HL-60 (cell line): ENCODE measurements at regions not wholly inside any gene's neighbourhood (a gene's known extent, or its start where the extent isn't known, plus 50 kb on each side); places are given as distances from the start of the nearest gene placed in this dataset.

ENCODE experiments used
- DNase-seq, 2 experiments: peaks; one replicate each; pipeline ENCODE4 v3.0.0-alpha.2; 2010 to 2020; ENCODE audit warnings: low read depth in 1 of 2, low spot score in 1 of 2
- H3K27ac ChIP-seq: fragments of 250-450 bp; sonication (Bioruptor Pico); replicated peaks from 2 replicates; pipeline ENCODE4 v1.5.1; 2020; ENCODE audit warnings: mild to moderate bottlenecking, moderate library complexity
- H3K27me3 ChIP-seq: fragments of 250-450 bp; sonication (Bioruptor Pico); 2 replicates; pipeline ENCODE4 v1.5.1; 2021; ENCODE audit warnings: mild to moderate bottlenecking, moderate library complexity; ENCODE audit not compliant: insufficient read depth, poor library complexity, severe bottlenecking
- H3K4me3 ChIP-seq: replicated peaks from 2 replicates; pipeline ENCODE4 v1.5.1; 2011; ENCODE audit warnings: mild to moderate bottlenecking, control low read depth, low read length; ENCODE audit not compliant: insufficient read depth
- GABPA ChIP-seq: IDR thresholded peaks from 2 replicates; pipeline ENCODE4 v1.6.1; 2012; ENCODE audit warnings: low read depth
- POLR2AphosphoS5 ChIP-seq: IDR thresholded peaks from 2 replicates; pipeline ENCODE4 v1.6.1; 2012; ENCODE audit warnings: low read depth
- REST ChIP-seq: IDR thresholded peaks from 2 replicates; pipeline ENCODE4 v1.6.1; 2012; ENCODE audit warnings: low read depth; ENCODE audit not compliant: insufficient replicate concordance
- SPI1 ChIP-seq: IDR thresholded peaks from 2 replicates; pipeline ENCODE4 v1.6.1; 2012; ENCODE audit warnings: low read depth, mild to moderate bottlenecking, borderline replicate concordance
- TF ChIP-seq, protein P1 (sequence below): IDR thresholded peaks from one replicate; pipeline ENCODE4 v1.5.1; 2011; ENCODE audit warnings: low read length, control low read depth, inconsistent platforms; ENCODE audit not compliant: insufficient read depth

DNA sequence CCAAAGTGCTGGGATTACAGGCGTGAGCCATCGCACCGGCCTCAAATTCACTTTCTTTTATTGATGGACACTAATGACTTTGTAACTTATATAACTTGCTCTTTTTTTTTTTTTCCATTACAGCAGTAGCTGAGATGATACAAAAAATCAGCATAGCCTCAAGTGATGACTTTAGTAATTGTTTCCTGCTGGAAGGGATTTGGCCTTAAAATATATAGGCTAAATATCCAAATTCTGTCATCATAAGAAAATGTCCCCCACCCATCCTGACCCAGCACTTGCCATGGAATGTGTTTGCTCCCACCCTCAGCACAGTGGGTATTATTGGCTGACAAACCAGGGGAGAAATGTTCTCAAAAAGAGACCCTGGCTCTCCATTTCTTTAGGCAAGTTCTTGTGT, 1264.1 kb upstream of the AUTS2 start:
- Histone ChIP-seq H3K27me3 (no peaks in the 10 kb centered on the region), H3K27ac (no peak overlapping the region), H3K4me3 (no peak overlapping the region)
- no peak for DNase-seq
- TF ChIP-seq POLR2AphosphoS5 (no peak), REST (no peak), GABPA (no peak), SPI1 (no peak)
- TF ChIP-seq, protein P1, sequence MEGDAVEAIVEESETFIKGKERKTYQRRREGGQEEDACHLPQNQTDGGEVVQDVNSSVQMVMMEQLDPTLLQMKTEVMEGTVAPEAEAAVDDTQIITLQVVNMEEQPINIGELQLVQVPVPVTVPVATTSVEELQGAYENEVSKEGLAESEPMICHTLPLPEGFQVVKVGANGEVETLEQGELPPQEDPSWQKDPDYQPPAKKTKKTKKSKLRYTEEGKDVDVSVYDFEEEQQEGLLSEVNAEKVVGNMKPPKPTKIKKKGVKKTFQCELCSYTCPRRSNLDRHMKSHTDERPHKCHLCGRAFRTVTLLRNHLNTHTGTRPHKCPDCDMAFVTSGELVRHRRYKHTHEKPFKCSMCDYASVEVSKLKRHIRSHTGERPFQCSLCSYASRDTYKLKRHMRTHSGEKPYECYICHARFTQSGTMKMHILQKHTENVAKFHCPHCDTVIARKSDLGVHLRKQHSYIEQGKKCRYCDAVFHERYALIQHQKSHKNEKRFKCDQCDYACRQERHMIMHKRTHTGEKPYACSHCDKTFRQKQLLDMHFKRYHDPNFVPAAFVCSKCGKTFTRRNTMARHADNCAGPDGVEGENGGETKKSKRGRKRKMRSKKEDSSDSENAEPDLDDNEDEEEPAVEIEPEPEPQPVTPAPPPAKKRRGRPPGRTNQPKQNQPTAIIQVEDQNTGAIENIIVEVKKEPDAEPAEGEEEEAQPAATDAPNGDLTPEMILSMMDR = no peak

DNA sequence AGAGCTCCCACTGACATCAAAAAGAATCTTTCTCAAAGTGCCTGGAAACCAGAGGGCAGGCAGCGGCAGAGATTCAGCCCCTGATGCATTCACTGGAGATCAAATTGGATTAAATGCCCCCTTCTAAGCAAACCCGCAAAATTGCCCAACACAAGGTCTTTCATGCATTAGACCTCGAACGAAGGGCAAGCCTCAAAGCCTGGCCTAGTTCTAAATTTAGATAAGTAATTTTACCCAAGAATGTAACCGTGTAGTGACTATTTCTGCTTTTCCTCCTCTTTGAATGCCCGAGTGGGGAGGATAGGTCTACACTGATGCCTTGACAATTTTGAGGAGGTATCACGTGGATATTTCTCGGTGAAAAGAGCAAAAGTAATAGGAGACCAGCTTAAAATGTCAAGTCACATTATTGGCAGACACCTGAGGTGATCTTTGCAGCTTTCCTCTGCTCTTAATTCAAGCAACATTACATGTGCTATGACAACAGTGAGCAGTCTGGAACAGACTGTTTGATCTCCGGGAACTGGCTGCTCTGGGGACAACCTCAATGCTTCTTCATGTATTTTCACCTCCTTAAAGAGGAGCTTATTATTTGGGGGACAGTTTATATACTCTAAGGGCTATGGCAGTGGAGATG, 1263.5 kb upstream of the AUTS2 start:
- TF ChIP-seq, protein P1 = no peak
- no peak for TF ChIP-seq SPI1
- TF ChIP-seq GABPA = no peak
- Histone ChIP-seq H3K27ac (no peak overlapping the region), H3K27me3 (no peaks in the 10 kb centered on the region), H3K4me3 (no peak overlapping the region)
- no peak for DNase-seq

DNA sequence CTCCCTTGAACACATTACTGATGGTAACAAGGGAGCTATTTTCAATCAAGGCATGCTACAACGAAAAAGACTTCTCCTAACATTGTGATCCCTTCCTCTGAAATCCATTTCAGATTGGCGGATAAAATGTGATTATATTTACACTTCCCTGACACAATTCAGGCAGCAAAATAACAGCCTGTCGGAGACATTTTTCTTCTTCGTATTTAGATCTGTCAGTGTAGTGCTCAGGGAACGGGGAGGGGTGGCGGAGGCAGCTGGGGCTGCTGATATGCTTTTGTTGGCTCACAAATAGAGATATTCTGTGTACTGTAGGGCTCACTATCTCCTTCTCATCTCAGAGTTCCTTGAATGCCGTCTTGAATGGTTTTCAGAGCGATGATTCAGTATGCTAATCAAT, 1261.7 kb upstream of the AUTS2 start:
- TF ChIP-seq, protein P1 = no peak
- TF ChIP-seq SPI1 (no peak), GABPA (no peak), POLR2AphosphoS5 (no peak), REST (no peak)
- no peak overlapping the region for H3K4me3 ChIP-seq
- H3K27me3 ChIP-seq = no peaks in the 10 kb centered on the region
- H3K27ac ChIP-seq = no peak overlapping the region
- no peak for DNase-seq

DNA sequence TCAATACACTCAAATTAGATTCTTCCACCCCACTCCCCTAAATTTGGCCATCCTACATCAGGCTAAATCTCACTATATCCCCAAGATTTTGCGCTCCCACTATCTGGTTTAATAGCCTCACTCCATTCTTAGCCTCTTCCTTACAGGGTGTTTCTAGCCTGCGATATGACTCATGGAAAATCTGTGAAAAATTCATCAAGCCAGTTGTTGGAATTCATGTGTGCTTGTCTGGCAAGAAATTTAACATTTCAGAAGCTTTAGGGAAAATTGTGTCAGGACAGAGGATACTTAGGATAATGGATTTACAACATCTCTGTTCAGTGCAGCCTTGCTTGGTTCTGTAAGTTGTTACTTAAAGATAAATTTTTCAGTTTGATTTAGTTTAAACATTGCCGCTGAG, 1249.9 kb upstream of the AUTS2 start:
- no peak for DNase-seq
- Histone ChIP-seq H3K27me3 (no peaks in the 10 kb centered on the region), H3K27ac (no peak overlapping the region), H3K4me3 (no peak overlapping the region)
- TF ChIP-seq SPI1 (no peak), POLR2AphosphoS5 (no peak), GABPA (no peak), REST (no peak)
- TF ChIP-seq, protein P1 = no peak
